ENCODE measurements at regions not wholly inside any gene's neighbourhood (a gene's known extent, or its start where the extent isn't known, plus 50 kb on each side); places are given as distances from the start of the nearest gene placed in this dataset.
A peak's percentile ranks its signal among the peaks of the same experiment; 100 is the strongest.

- no peak for DNase-seq (ENCODE audit: low read depth)
Observed at GRCh38 chr4:85391589-85392410, 83.2 kb upstream of the ARHGAP24 start.

GRCh38 chr4:85393201-85393600 lies 81.7 kb upstream of the ARHGAP24 start:
- no peak for DNase-seq (ENCODE audit: low read depth)

DNA sequence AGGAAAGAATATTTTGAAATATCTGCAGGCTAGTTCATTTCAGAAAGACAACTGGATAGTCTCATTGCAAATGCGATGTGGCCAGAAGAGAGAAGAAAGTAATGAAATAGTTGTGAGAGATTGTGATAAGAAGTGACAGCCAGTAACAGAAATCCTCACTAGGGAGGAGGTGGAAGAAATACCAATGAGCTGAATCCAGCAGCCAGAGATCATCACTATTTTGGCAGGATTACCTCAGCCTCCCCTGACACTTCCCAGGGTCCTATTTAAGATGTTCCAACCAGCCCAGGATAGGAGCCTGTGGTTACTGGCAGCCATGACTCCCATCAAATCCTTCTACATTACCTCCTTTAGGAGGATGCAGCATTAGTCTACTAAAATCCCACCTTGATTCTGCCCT lies 76.7 kb upstream of the ARHGAP24 start:
- DNase-seq (ENCODE audit: low read depth): no peak

DNA sequence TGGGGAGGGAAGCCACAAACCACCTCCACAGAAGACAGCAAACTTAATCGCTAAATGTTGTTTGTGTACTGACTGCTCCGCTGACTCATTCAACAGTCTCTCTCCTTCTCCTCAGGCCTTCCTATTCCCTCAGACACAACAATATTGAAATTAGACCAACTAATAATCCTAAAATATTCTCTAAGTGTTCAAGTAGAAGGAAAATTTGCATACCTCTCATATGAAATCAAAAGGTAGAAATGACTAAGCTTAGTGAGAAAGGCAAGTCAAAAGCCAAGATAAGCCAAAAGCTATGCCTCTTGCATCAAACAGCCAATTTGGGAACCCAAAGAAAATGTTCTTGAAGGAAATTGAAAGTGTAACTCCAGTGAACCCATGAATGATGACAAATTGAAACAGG lies 75.7 kb upstream of the ARHGAP24 start:
- DNase-seq (ENCODE audit: low read depth): no peak

DNA sequence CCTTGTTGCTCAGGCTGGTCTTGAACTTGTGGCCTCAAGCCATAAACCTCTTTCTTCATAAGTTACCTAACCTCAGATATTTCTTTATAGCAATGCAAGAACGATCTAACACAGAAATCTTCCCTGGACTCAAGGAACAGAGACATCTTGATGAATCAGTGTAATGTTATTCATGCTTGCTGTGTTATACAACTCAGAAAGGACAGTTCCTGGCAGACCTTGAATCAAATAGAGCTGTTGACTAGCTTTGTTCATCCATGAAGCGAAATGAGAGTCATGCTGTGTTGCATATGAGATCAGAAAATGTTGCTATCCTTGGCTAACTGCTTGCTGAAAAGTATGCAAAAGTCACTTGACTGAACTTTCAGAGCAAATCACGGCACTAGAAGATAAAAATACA lies 72.6 kb upstream of the ARHGAP24 start:
- peak; percentile 25 for DNase-seq (ENCODE audit: low read depth)

- DNase-seq (ENCODE audit: low read depth): no peak
Observed at GRCh38 chr4:85406185-85406584, 68.8 kb upstream of the ARHGAP24 start.

DNA sequence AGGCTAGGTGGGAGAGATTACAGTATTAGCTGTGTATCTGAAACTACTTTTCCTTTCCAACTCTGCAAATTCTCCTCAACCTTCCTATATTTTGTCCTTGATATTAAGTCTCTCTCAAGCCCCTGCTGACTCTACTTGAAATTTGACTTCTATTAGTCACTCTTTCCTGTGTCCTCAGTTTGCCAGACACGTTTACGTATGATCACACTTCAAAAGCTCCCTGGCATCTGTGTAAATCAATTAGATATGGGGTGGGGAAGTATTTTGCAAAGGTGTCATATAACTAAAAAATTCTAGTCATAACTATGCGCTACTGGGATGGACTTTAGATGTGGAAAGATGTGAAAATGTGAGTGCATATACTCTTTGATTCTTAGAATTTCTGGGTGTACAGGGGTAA lies 67.4 kb upstream of the ARHGAP24 start:
- no peak for DNase-seq (ENCODE audit: low read depth)

GRCh38 chr4:85408301-85408700 lies 66.6 kb upstream of the ARHGAP24 start:
- no peak for DNase-seq (ENCODE audit: low read depth)

DNA sequence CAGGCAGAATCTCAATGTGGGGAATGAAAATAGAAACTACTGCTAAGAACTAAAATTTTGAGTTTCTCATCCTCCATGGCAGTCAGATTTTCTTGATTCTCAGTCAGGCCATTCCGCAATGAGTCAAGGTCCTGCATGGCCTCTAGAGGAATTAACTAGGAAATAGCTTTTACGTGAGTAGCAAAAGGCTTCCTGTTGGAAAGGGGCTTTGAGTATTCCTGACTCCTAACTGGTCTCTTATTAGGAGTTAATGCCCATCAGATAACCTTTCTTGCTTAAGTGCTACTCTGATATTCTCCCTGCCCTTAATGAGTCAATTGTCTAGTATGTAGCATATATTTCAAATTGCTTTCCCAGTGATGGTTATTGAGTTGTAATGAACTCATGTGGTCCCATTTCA lies 65.7 kb upstream of the ARHGAP24 start:
- DNase-seq (ENCODE audit: low read depth): peak; percentile 27

DNA sequence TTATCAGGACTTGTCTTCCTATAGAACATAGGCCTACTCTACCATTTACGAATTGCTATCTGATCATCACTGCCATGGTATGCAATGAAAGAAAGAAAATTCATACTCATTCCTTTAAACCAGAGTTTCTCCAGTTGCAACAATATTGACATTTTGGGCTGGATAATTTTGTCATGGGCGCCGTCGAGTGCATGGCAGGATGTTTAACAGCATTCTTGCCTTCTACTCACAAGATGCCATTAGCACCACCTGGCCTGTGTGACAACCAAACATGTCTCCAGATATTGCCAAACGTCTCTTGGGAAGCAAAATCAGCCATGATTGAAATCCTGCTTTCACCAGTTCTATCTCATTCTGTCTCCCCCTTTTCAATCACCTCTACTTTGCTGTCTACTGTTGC lies 63.6 kb upstream of the ARHGAP24 start:
- no peak for DNase-seq (ENCODE audit: low read depth)

DNA sequence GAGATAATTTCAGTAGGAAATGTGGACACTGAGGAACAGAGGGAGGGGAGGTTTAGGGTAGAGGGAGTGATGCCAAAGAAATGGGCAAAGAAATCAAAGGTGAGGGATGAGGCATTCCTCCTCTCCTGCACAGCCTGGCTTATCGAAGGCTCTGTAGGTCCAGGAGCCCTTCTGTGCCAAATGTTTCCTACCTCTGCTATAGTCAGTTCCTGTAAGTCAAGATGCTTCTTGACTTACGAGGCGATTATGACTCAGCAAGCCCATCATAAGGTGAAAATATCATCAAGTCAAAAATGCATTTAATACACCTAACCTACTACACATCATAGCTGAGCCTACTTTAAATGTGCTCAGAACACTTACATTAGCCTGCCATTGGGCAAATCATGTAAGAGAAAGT lies 60.0 kb upstream of the ARHGAP24 start:
- no peak for DNase-seq (ENCODE audit: low read depth)

DNA sequence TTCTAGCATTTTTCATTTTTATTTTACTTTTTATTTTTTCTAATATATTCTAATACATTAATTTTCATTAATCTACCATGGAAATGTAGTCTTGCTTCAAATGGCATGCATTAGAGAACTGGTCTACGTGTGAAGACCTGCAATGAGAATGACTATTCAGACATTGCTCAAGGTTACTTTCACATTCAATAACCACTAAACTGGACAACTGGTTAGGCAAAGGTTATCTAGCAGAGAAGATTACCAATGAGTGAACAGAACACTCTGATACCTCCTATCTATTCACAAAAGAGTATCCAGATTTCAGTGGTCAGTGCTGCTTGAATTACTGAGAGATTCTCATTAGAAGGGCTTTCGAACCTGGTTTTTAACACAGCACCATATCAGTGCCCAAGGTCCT lies 58.9 kb upstream of the ARHGAP24 start:
- DNase-seq (ENCODE audit: low read depth): no peak

DNA sequence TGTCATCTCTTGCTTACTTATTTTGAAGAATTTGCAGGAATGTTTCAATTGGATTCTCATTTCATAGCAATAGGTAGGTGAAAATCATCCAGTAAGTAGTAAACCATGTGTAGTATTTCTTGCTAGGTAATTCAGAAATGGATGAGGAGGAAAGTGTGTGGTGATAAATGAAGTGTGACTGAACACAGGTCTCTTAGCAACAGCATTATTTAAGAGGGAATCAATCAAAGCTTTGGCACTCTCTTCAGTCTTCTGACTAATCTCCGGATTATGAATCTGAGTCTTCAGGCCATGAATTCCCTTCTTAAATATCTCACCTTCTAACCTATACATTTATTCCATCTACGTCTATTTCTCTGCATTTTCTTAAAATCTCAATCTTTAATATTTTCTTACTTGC lies 55.8 kb upstream of the ARHGAP24 start:
- DNase-seq (ENCODE audit: low read depth): no peak

DNA sequence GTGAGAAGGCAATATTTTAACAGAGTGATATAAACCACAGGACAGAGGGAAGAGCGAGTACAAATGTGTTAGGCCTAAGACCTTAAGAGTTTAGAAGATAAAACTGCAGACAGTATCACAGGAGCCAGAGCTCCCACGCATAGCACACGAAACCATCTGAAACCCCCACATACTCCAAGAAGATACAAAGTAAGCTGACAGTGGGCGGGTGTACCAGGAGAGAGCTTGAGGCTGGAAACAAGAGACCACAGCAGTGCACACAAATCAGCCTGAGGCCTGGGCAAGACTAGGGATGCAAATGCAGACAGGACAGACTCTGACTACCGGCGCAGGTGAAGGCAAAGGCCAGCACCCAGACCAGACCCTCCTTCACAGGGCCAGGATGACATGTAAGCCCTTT lies 54.1 kb upstream of the ARHGAP24 start:
- no peak for DNase-seq (ENCODE audit: low read depth)

GRCh38 chr4:85423431-85423830 lies 51.5 kb upstream of the ARHGAP24 start:
- DNase-seq (ENCODE audit: low read depth): peak; percentile 49
